GM19328 (cell line): ENCODE measurements at regions not wholly inside any gene's neighbourhood (a gene's known extent, or its start where the extent isn't known, plus 50 kb on each side); places are given as distances from the start of the nearest gene placed in this dataset.

Experiments
- ATAC-seq: cut with Tn5 transposase; IDR thresholded peaks from one replicate; pipeline ENCODE4 v1.9.1; 2021; ENCODE audit warnings: mild to moderate bottlenecking, moderate library complexity; ENCODE audit not compliant: unreplicated experiment

- ATAC-seq: no peak
These were observed 135.3 kb upstream of the RPS23 start for GRCh38 chr5:82413302-82414040.

- ATAC-seq: no peak
These were observed 129.9 kb upstream of the RPS23 start for GRCh38 chr5:82408033-82408432.

- ATAC-seq: no peak
These were observed 128.1 kb upstream of the RPS23 start for GRCh38 chr5:82406205-82406773.

- ATAC-seq: no peak
These were observed 127.6 kb upstream of the RPS23 start for GRCh38 chr5:82405618-82406204.

DNA sequence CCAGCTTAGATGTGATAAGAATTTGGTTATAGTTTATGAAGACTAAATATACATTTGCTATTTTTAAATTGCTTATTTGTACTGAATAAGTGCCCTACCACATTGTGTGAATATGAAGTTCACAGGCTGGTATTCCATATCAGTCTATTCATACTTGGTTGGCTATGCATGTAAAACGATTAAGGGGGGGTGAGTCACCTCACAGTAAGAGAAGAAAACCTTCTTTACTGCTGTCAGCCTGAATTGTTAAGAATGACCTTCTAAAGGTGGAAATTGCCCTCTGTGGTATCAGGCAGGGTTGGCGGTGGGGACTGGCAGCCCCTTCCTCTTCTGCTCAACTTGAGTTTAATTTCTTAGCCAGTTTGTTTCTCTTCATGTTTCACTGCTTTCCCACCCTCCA lies 127.0 kb upstream of the RPS23 start:
- no peak for ATAC-seq

- ATAC-seq: no peak
These were observed 126.3 kb upstream of the RPS23 start for GRCh38 chr5:82404382-82404945.

DNA sequence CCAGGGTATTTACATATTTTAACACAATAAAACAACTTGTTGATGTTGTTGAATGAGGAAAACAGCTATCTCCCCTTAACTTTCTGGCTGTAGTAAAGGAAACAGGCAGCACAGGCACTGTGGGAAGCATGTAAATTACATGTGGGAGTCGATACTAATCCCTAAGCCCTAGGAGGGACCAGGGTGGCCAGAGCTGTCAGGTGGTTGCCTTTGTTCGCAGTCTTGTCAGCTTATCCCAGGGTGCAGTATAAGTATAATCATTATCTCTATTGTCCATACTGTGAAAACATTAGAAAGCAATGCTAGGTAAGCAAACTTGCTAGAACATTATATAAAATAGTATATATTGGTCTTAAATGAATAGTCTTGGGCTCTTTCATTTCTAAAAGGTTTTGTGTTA lies 125.6 kb upstream of the RPS23 start:
- ATAC-seq: no peak

GRCh38 chr5:82403026-82403425 lies 124.9 kb upstream of the RPS23 start:
- ATAC-seq: no peak

DNA sequence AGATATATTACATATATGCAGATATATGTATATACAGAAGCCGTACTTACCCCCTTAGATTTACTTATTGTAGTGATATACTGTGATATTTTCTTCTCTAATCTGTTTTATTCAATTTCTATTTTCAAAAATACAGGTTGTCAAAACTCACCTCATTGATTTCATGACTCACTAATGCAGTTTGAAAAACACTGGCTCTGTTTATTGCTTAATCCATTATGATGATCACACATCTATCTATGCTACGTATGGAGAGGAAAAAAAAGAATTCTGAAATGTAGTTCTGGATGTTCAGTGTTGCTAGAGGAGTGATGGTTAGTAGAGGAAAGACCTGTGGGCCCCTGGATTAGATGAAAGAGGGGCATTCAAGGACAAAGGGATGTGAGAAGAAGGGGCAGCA lies 121.0 kb upstream of the RPS23 start:
- ATAC-seq: no peak

GRCh38 chr5:82397741-82398320 lies 119.7 kb upstream of the RPS23 start:
- ATAC-seq: no peak

- no peak for ATAC-seq
These were observed 118.8 kb upstream of the RPS23 start for GRCh38 chr5:82396871-82397514.

GRCh38 chr5:82396396-82396795 lies 118.2 kb upstream of the RPS23 start:
- no peak for ATAC-seq

GRCh38 chr5:82393951-82394350 lies 115.8 kb upstream of the RPS23 start:
- ATAC-seq: no peak

DNA sequence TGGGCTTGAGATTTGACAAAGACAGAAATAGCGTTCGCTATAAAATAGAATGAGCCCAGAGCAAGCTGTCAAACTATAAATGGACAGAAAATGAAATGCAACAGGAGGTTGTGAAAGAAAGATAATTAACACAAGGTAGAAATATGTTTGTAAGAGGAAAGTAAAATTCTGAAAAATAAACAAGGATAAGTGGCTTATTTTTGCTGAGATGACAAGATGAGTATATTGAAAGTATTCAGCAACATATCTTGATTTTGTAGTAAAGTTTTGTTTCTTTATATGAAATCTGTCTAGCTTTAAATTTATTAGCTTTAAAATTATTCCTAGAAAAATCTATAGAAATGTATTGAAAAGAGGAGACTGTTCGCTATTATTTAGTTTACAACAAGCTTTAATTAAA lies 111.9 kb upstream of the RPS23 start:
- no peak for ATAC-seq

- ATAC-seq: no peak
These were observed 111.2 kb upstream of the RPS23 start for GRCh38 chr5:82389347-82389746.

GRCh38 chr5:82388181-82388580 lies 110.0 kb upstream of the RPS23 start:
- no peak for ATAC-seq

DNA sequence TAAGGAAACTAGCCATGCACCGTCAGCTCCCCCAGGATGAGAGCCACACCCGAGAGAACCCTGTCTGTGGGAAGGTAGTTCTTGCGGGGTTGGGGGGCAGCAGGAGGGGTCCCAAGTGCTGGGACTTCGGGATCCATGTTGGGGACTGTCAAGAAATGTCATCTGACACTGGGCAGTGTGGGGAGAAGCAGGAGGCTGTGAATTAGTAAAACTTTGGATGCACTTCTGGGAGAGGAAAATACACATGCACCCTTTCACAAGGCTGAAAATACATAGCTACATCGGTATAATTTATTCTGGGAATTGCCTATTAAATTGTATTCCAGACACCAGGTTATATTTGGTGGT lies 109.6 kb upstream of the RPS23 start:
- ATAC-seq: no peak

GRCh38 chr5:82387001-82387818 lies 109.1 kb upstream of the RPS23 start:
- ATAC-seq: no peak

GRCh38 chr5:82386576-82386975 lies 108.4 kb upstream of the RPS23 start:
- no peak for ATAC-seq

GRCh38 chr5:82384034-82384750 lies 106.0 kb upstream of the RPS23 start:
- ATAC-seq: no peak
